Gastroesophageal sphincter (tissue), 3 donors: ENCODE measurements at regions not wholly inside any gene's neighbourhood (a gene's known extent, or its start where the extent isn't known, plus 50 kb on each side); places are given as distances from the start of the nearest gene placed in this dataset.

Experiments used
- EP300 ChIP-seq: sonication (generic); formaldehyde crosslinking; IDR thresholded peaks from one replicate; pipeline ENCODE4 v1.6.1; 2017; ENCODE audit warnings: antibody characterized with exemption, mild to moderate bottlenecking
- POLR2A ChIP-seq, 2 donors: fragments of 450-650 bp; IDR thresholded peaks; one replicate each; pipeline ENCODE4 v1.6.1; 2017; ENCODE audit warnings: antibody characterized with exemption in 2 of 2, mild to moderate bottlenecking in 2 of 2, moderate library complexity in 1 of 2
- POLR2AphosphoS5 ChIP-seq: sonication (generic); formaldehyde crosslinking; IDR thresholded peaks from one replicate; pipeline ENCODE4 v1.6.1; 2017; ENCODE audit warnings: antibody characterized with exemption
- TF ChIP-seq, protein P1 (sequence below), 4 experiments: fragments of 200-600 bp in 2 of 4; fragments of 450-650 bp in 2 of 4; sonication (generic) in 1 of 4; IDR thresholded peaks; one replicate each; pipeline ENCODE4 v1.5.1; 2017 to 2019; ENCODE audit warnings: antibody characterized with exemption in 4 of 4, mild to moderate bottlenecking in 2 of 4, moderate library complexity in 2 of 4

DNA sequence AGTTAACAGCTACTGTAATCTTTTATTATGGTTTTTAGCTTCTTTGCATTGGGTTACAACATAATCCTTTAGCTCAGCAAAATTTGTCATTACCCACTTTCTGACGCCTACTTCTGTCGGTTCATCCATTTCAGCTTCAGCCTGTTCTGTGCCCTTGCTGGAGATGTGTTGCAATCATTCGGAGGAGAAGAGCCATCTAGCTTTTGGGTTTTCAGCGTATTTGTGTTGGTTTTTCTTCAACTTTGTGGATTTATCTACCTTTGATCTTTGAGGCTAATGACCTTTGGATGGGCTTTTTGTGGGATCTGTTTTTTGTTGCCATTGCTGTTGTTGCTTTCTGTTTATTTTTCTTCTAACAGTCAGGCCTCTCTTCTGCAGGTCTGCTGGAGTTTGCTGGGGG is 69.2 kb upstream of the ATXN7L3B start:
- TF ChIP-seq, protein P1, sequence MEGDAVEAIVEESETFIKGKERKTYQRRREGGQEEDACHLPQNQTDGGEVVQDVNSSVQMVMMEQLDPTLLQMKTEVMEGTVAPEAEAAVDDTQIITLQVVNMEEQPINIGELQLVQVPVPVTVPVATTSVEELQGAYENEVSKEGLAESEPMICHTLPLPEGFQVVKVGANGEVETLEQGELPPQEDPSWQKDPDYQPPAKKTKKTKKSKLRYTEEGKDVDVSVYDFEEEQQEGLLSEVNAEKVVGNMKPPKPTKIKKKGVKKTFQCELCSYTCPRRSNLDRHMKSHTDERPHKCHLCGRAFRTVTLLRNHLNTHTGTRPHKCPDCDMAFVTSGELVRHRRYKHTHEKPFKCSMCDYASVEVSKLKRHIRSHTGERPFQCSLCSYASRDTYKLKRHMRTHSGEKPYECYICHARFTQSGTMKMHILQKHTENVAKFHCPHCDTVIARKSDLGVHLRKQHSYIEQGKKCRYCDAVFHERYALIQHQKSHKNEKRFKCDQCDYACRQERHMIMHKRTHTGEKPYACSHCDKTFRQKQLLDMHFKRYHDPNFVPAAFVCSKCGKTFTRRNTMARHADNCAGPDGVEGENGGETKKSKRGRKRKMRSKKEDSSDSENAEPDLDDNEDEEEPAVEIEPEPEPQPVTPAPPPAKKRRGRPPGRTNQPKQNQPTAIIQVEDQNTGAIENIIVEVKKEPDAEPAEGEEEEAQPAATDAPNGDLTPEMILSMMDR (IDR thresholded peaks at IDR 0.05): no peak
- TF ChIP-seq EP300: no peak
- no peak for TF ChIP-seq POLR2A (IDR thresholded peaks at IDR 0.05)
- no peak for TF ChIP-seq POLR2AphosphoS5
